GM12878 (cell line): ENCODE measurements at regions not wholly inside any gene's neighbourhood (a gene's known extent, or its start where the extent isn't known, plus 50 kb on each side); places are given as distances from the start of the nearest gene placed in this dataset.

Experiments used
- ATAC-seq: fragments of 200-7000 bp; cut with Tn5 transposase; 3 replicates; pipeline ENCODE4 v1.9.1; 2020; ENCODE audit warnings: mild to moderate bottlenecking, moderate library complexity
- BruUV-seq: library from RNA; stranded (reverse); fragments of 400-500 nt; replicated peaks from 2 replicates; lab custom pipeline; 2021; lab: Mats Ljungman, UMichigan
- CTCF ChIA-PET: fragments of 300-600 bp; sonication (Branson Sonifier 250); formaldehyde crosslinking; extraction: SDS; loops from one replicate; lab custom pipeline; 2021; ENCODE audit warnings: inconsistent platforms; lab: Yijun Ruan, JAX
- POLR2A ChIA-PET: fragments of 350-600 bp; formaldehyde crosslinking; extraction: SDS; loops from one replicate; lab custom pipeline; 2021; ENCODE audit warnings: inconsistent platforms; lab: Charles Lee
- RAD21 ChIA-PET: fragments of 300-600 bp; sonication (Branson Sonifier 250); formaldehyde crosslinking; loops from one replicate; lab custom pipeline; 2023; ENCODE audit warnings: antibody characterized with exemption; ENCODE audit not compliant: unreplicated experiment; lab: Charles Lee
- SMC1A ChIA-PET: fragments of 300-600 bp; sonication (Branson Sonifier 250); formaldehyde crosslinking; loops from one replicate; lab custom pipeline; 2023; ENCODE audit not compliant: unreplicated experiment, uncharacterized antibody; lab: Charles Lee
- DNase-seq: peaks from one replicate; pipeline ENCODE4 v3.0.0-alpha.2; 2011; ENCODE audit warnings: low read depth, low spot score
- FAIRE-seq: peaks from 3 replicates; lab custom pipeline; 2011; peaks lifted over from hg19 to GRCh38; lab: Jason Lieb, UNC
- H2AFZ ChIP-seq: 2 replicates; pipeline ENCODE4 v1.6.0; 2011; ENCODE audit warnings: low read depth, low read length, control low read depth; ENCODE audit not compliant: control insufficient read depth
- H3K27ac ChIP-seq: 2 replicates; pipeline ENCODE4 v1.5.1; 2011; ENCODE audit warnings: control low read depth; ENCODE audit not compliant: control insufficient read depth, insufficient read depth
- H3K27me3 ChIP-seq, 2 experiments: replicated peaks in 1 of 2; 2 replicates each; pipeline versions ENCODE4 v1.6.0 to v1.6.1; 2011; ENCODE audit warnings: low read length in 1 of 2; ENCODE audit not compliant: control insufficient read depth in 2 of 2, insufficient read depth in 2 of 2
- H3K36me3 ChIP-seq, 2 experiments: 2 replicates each; pipeline ENCODE4 v1.5.1; 2011; ENCODE audit warnings: low read length in 1 of 2; ENCODE audit not compliant: control insufficient read depth in 2 of 2, insufficient read depth in 2 of 2
- H3K4me1 ChIP-seq: 2 replicates; pipeline ENCODE4 v1.6.1; 2011; ENCODE audit warnings: mild to moderate bottlenecking, low read length, moderate library complexity, mixed read lengths; ENCODE audit not compliant: control insufficient read depth, insufficient read depth
- H3K4me2 ChIP-seq: 2 replicates; pipeline ENCODE4 v1.6.0; 2011; ENCODE audit warnings: control low read depth; ENCODE audit not compliant: control insufficient read depth, insufficient read depth
- H3K4me3 ChIP-seq: fragments of 200-600 bp; sonication (generic); 2 replicates; pipeline ENCODE4 v1.5.1; 2016
- H3K79me2 ChIP-seq: 2 replicates; pipeline ENCODE4 v1.6.0; 2011; ENCODE audit warnings: low read length; ENCODE audit not compliant: control insufficient read depth, insufficient read depth
- H3K9ac ChIP-seq: 2 replicates; pipeline ENCODE4 v1.8.0; 2011; ENCODE audit warnings: low read length, control low read depth, mixed read lengths; ENCODE audit not compliant: control insufficient read depth, insufficient read depth
- H3K9me3 ChIP-seq: replicated peaks from 3 replicates; pipeline ENCODE4 v1.5.1; 2011; ENCODE audit warnings: mild to moderate bottlenecking, low read length; ENCODE audit not compliant: control insufficient read depth, insufficient read depth
- H4K20me1 ChIP-seq: 2 replicates; pipeline ENCODE4 v1.6.0; 2011; ENCODE audit not compliant: control insufficient read depth, insufficient read depth
- BACH1 ChIP-seq: fragments of 450-650 bp; IDR thresholded peaks from 2 replicates; pipeline ENCODE4 v1.6.1; 2017; ENCODE audit warnings: mild to moderate bottlenecking, borderline replicate concordance
- BCL11A ChIP-seq: IDR thresholded peaks from 2 replicates; pipeline ENCODE4 v1.6.1; 2011; ENCODE audit warnings: low read depth, low read length
- CBFB ChIP-seq: IDR thresholded peaks from 2 replicates; pipeline ENCODE4 v1.6.1; 2016; ENCODE audit warnings: antibody characterized with exemption, low read depth
- CEBPB ChIP-seq, 2 experiments: fragments of 150-350 bp in 1 of 2; IDR thresholded peaks; 2 replicates each; pipeline ENCODE4 v1.6.1; 2012 to 2014; ENCODE audit warnings: low read depth in 2 of 2, low read length in 2 of 2, borderline replicate concordance in 1 of 2, inconsistent platforms in 1 of 2
- CHD1 ChIP-seq: IDR thresholded peaks from 2 replicates; pipeline ENCODE4 v1.6.1; 2012; ENCODE audit warnings: low read depth, low read length, improper control_type of control experiment
- ESRRA ChIP-seq: IDR thresholded peaks from 2 replicates; pipeline ENCODE4 v1.6.1; 2012; ENCODE audit warnings: mild to moderate bottlenecking, low read length, improper control_type of control experiment
- GABPA ChIP-seq: IDR thresholded peaks from 2 replicates; pipeline ENCODE4 v1.6.1; 2014; ENCODE audit warnings: antibody characterized with exemption, low read depth, mild to moderate bottlenecking, inconsistent platforms
- GATAD2B ChIP-seq: fragments of 450-650 bp; conservative IDR thresholded peaks from 2 replicates; pipeline ENCODE4 v1.6.1; 2017; ENCODE audit warnings: low read depth, mild to moderate bottlenecking, moderate library complexity
- HDAC6 ChIP-seq: fragments of 200-600 bp; sonication (generic); IDR thresholded peaks from one replicate; pipeline ENCODE4 v1.8.0; 2017; ENCODE audit warnings: antibody characterized with exemption; ENCODE audit not compliant: unreplicated experiment
- JUND ChIP-seq: IDR thresholded peaks from 2 replicates; pipeline ENCODE4 v1.6.1; 2012; ENCODE audit warnings: low read depth, mild to moderate bottlenecking, low read length, improper control_type of control experiment, moderate library complexity
- MTA3 ChIP-seq: IDR thresholded peaks from 2 replicates; pipeline ENCODE4 v1.6.1; 2012; ENCODE audit warnings: low read length, inconsistent platforms, borderline replicate concordance
- NR2C1 ChIP-seq: fragments of 450-650 bp; IDR thresholded peaks from 2 replicates; pipeline ENCODE4 v1.6.1; 2017; ENCODE audit warnings: antibody characterized with exemption, mild to moderate bottlenecking, moderate library complexity
- NR2F1 ChIP-seq: fragments of 450-650 bp; conservative IDR thresholded peaks from 2 replicates; pipeline ENCODE4 v1.6.1; 2017; ENCODE audit warnings: mild to moderate bottlenecking
- PAX8 ChIP-seq: fragments of 450-650 bp; IDR thresholded peaks from 2 replicates; pipeline ENCODE4 v1.6.1; 2017; ENCODE audit warnings: mild to moderate bottlenecking, moderate library complexity
- RAD21 ChIP-seq: IDR thresholded peaks from 2 replicates; pipeline ENCODE4 v1.6.1; 2011; ENCODE audit warnings: mild to moderate bottlenecking, low read depth, low read length, moderate library complexity; ENCODE audit not compliant: insufficient read depth
- RB1 ChIP-seq: fragments of 450-650 bp; formaldehyde crosslinking; IDR thresholded peaks from 2 replicates; pipeline ENCODE4 v1.6.1; 2017; ENCODE audit warnings: mild to moderate bottlenecking, borderline replicate concordance
- RBBP5 ChIP-seq: fragments of 200-600 bp; sonication (generic); conservative IDR thresholded peaks from 2 replicates; pipeline ENCODE4 v1.6.1; 2016
- SPI1 ChIP-seq: IDR thresholded peaks from 2 replicates; pipeline ENCODE4 v1.6.1; 2011; ENCODE audit warnings: low read depth, mild to moderate bottlenecking, low read length, moderate library complexity, borderline replicate concordance; ENCODE audit not compliant: insufficient read depth
- ZNF274 ChIP-seq: IDR thresholded peaks from one replicate; pipeline ENCODE4 v1.8.0; 2011; ENCODE audit not compliant: insufficient read length, insufficient read depth
- WGBS: methylation state at CpG from one replicate; pipeline ENCODE4 v1.1.6; 2016; ENCODE audit warnings: low lambda C conversion rate; ENCODE audit not compliant: insufficient replicate concordance, insufficient coverage; ENCODE audit errors: missing lambda C conversion rate; 5-methylcytosine and 5-hydroxymethylcytosine counted together
- in situ Hi-C: fragments of 300-500 bp; cut with MboI; formaldehyde crosslinking; loops from 9 replicates; pipeline ENCODE4 v1.14.3; 2018; ENCODE audit warnings: mixed read lengths
- intact Hi-C: fragments of 100-400 bp; cut with micrococcal nuclease; formaldehyde crosslinking; loops from one replicate; pipeline ENCODE4 v1.14.2; 2022; ENCODE audit not compliant: unreplicated experiment

DNA sequence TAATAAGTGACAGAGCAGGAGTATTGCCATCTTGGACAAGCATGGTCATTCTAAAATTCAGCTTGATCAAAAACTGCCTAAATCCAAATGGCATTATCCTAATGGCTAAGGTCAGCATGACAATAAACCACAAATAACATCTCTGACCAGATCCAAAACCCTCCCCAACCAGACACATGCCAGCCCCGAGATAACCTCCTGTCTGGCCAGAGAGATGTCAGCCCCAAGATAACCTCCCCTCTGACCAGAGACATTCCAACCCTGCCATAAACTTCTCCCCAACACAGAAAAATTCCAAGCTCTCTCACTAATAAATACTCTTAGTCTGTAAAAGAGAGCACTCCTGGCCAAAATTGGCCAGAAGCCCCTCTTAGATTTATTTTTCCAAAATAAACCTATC, 470.5 kb upstream of the UBE2E2 start:
- Histone ChIP-seq H3K36me3 (no peaks in the 10 kb centered on the region), H3K9ac (no peak overlapping the region), H2AFZ (no peak overlapping the region), H3K27me3 (no peaks in the 10 kb centered on the region), H4K20me1 (no peaks in the 10 kb centered on the region), H3K27ac (no peak overlapping the region), H3K9me3 (no peaks in the 10 kb centered on the region), H3K4me3 (no peak overlapping the region), H3K4me2 (no peak overlapping the region), H3K4me1 (no peaks in the 10 kb centered on the region)
- intact Hi-C loops: loop anchor here (5.0 kb wide), 1 partner anchor 230 kb away; no protein-coding TSS in a partner anchor
- RAD21 ChIA-PET: no interaction called here
- POLR2A ChIA-PET: no interaction called here
- in situ Hi-C loops: no loop called here
- ATAC-seq: no peak
- SMC1A ChIA-PET: no interaction called here
- no peak for FAIRE-seq
- no peak for DNase-seq
- CTCF ChIA-PET: no interaction called here
- no peak for TF ChIP-seq RB1
- no peak for TF ChIP-seq NR2C1
- TF ChIP-seq CBFB: no peak
- TF ChIP-seq NR2F1: no peak
- TF ChIP-seq PAX8: no peak
- no peak for TF ChIP-seq BACH1
- TF ChIP-seq GABPA: no peak
- TF ChIP-seq ZNF274: no peak
- TF ChIP-seq SPI1: no peak
- TF ChIP-seq ESRRA: no peak
- no peak for TF ChIP-seq CEBPB (IDR thresholded peaks at IDR 0.05; ENCODE audit: borderline replicate concordance in 1 of 2, low read depth in 2 of 2, low read length in 2 of 2)
- no peak for TF ChIP-seq GATAD2B
- TF ChIP-seq RAD21: no peak
- no peak for TF ChIP-seq HDAC6
- no peak for TF ChIP-seq CHD1
- no peak for TF ChIP-seq RBBP5
- no peak for TF ChIP-seq BCL11A
- TF ChIP-seq MTA3: no peak
- TF ChIP-seq JUND: no peak
- TF ChIP-seq, all 136 proteins: peak for 0
- no peaks in the 10 kb centered on the region for H3K79me2 ChIP-seq
- 0% methylated on average over 1 of the region's 1 CpG for WGBS
- no TSS peak for BruUV-seq
